ENCODE measurements at regions not wholly inside any gene's neighbourhood (a gene's known extent, or its start where the extent isn't known, plus 50 kb on each side); places are given as distances from the start of the nearest gene placed in this dataset.

DNA sequence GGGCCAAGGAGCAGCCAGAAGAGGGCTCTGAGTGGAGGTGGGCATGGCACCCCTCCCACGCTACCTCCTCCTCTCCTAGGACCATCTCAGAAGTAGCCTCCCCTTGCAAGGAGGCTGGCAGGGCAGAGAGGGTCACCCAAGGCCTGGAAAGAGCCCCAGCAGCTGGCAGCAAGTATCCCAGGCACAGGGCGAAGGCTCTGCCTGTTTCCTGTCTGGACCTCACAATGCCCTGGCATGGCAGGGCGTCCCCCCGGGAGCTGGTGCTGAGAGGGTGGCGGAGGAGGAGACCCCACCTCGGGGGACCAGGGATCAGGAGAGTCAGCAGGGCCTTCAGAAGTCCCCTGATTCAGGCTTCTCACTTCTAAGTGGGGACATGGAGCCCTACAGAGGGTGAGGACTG lies 66.2 kb upstream of the TAF1B start:
- Mint-ChIP-seq H3K27me3 (ENCODE audit: low read depth) (no peaks in the 10 kb centered on the region), H3K9me3 (peaks cover 0 to 2% of the 10 kb centered on the region in 2 donors), H3K36me3 (ENCODE audit: insufficient read depth in 2 of 2) (no peaks in the 10 kb centered on the region), H3K4me3 (no peak overlapping the region), H3K27ac (no peak overlapping the region), H3K4me1 (ENCODE audit: low read depth) (peaks cover 41% of the 10 kb centered on the region)
- ATAC-seq (replicated peaks in 1 of 2) (no peak), DNase-seq (no peak)

DNA sequence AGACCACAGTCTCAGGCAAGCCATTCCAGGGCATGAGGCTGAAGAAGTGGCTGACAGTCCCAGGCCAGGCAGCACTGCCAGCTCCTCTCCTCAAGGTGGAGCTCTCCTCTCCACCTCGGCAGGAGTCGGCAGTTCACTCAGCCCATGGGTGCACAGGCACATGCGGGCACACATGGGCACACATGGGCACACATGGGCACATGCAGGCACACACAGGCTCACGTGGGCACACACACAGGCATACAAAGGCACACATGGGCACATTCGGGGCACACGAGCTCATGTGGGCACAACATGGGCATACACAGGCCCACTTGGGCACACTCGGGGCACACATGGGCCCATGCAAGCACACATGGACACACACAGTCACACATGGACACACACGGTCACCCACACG lies 65.3 kb upstream of the TAF1B start:
- no peak overlapping the region for H3K27ac Mint-ChIP-seq
- peaks cover 0 to 2% of the 10 kb centered on the region in 2 donors for H3K9me3 Mint-ChIP-seq

DNA sequence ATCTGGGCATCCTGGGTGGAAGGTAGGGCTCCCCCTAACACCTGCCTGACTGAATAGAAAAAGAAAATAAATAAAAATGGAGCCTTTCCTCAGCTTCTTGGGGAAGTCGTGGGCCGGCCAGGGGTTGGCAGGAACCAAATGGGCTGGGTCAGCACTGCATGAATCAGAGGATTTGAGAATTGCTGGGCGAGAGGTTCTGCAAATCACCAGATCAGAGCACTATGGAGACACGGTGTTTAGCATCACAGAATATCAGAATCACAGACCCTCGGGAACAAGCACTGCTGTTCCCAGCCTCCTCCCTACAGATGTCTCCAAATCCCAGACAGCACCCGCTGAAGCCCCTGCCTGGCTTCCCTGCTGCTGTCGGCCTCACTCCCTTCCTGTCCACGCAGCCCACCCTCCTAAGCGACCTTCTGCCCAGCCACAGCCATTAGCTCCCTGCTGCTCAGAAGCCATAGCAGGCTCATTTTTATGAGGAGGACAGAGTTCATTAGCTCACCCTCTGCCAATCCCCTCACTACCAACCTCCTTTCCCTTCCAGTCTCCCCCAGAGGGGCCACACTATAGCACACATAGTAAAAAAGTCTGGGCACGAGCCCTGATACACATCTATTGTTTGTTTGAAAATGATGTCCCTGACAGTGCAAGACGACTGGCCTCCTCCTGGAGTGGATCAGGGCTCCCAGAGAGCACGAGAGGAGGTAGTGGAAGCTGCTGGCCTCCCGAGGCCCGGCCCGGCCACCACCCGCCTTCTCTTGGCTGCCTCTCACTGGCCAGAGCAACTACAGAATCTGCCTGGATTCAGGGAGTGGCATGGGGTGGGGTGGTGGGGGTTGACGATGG lies 64.6 kb upstream of the TAF1B start:
- Mint-ChIP-seq H3K9me3 (peaks cover 0 to 4% of the 10 kb centered on the region in 2 donors), H3K27ac (no peak overlapping the region), H3K27me3 (ENCODE audit: low read depth) (no peaks in the 10 kb centered on the region), H3K36me3 (ENCODE audit: insufficient read depth in 2 of 2) (peaks cover 0 to 3% of the 10 kb centered on the region in 2 donors), H3K4me3 (no peak overlapping the region), H3K4me1 (ENCODE audit: low read depth) (peaks cover 56% of the 10 kb centered on the region)
- DNase-seq (no peak), ATAC-seq (replicated peaks in 1 of 2) (no peak)

More for the DNA sequence above, 65.3 kb upstream of the TAF1B start:
- H3K27me3 Mint-ChIP-seq (ENCODE audit: low read depth): no peaks in the 10 kb centered on the region
- peaks cover 50% of the 10 kb centered on the region for H3K4me1 Mint-ChIP-seq (ENCODE audit: low read depth)
- no peaks in the 10 kb centered on the region for H3K36me3 Mint-ChIP-seq (ENCODE audit: insufficient read depth in 2 of 2)
- no peak overlapping the region for H3K4me3 Mint-ChIP-seq
- no peak for ATAC-seq (replicated peaks in 1 of 2)
- DNase-seq: peak; percentile 33 to 34

DNA sequence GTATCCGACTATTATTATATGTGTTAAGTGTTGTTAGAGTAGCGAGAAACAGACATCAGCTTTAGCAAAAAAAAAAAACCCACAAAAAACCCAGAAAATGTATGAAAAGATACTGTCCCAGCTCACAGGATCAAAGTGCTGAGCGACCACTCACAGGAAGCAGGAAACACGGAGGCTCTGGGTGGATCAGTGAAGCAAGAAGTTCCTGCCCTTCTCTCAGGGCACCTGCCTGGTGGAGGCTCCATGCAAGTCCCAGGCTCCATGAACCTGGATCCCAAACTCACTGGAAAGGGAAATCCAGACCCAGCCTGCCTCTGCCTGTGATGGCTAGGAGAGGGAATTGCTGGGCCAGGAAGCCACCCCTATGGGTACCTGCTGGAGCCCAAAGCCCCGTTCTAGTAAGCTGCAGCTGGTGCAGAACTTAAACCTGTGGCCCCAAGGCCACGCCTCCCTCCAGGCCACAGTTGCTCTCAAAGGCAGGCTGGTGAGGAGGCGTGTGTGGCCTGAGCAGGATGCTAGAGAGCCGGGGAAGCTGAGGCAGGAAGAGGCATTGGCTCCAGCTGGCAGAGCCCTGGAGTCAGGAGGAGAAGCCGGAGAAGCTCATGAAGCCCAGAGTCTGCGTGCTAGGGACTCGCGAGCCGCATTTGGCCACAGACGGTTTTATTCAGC lies 63.5 kb upstream of the TAF1B start:
- H3K36me3 Mint-ChIP-seq (ENCODE audit: insufficient read depth in 2 of 2): peaks cover 3% of the 10 kb centered on the region in 2 donors
- peaks cover 56% of the 10 kb centered on the region for H3K4me1 Mint-ChIP-seq (ENCODE audit: low read depth)
- peak overlapping the region; percentile 75 to 82 for H3K4me3 Mint-ChIP-seq
- peaks cover 6% of the 10 kb centered on the region for H3K27me3 Mint-ChIP-seq (ENCODE audit: low read depth)
- ATAC-seq (replicated peaks in 1 of 2) (peak; percentile 50 to 61), DNase-seq (peak; percentile 61 to 67)
- peaks cover 4 to 7% of the 10 kb centered on the region in 2 donors for H3K9me3 Mint-ChIP-seq
- peak overlapping the region; percentile 68 for H3K27ac Mint-ChIP-seq

- Mint-ChIP-seq H3K4me3 (peak overlapping the region; percentile 75 to 82), H3K36me3 (ENCODE audit: insufficient read depth in 2 of 2) (peaks cover 3% of the 10 kb centered on the region in 2 donors), H3K4me1 (ENCODE audit: low read depth) (peaks cover 56% of the 10 kb centered on the region), H3K9me3 (peaks cover 4 to 8% of the 10 kb centered on the region in 2 donors), H3K27ac (peak overlapping the region; percentile 68), H3K27me3 (ENCODE audit: low read depth) (peaks cover 9% of the 10 kb centered on the region)
- DNase-seq: peak; percentile 55 to 61
- peak; percentile 16 to 28 for ATAC-seq (replicated peaks in 1 of 2)
Observed at GRCh38 chr2:9780368-9781130, 62.7 kb upstream of the TAF1B start.

DNA sequence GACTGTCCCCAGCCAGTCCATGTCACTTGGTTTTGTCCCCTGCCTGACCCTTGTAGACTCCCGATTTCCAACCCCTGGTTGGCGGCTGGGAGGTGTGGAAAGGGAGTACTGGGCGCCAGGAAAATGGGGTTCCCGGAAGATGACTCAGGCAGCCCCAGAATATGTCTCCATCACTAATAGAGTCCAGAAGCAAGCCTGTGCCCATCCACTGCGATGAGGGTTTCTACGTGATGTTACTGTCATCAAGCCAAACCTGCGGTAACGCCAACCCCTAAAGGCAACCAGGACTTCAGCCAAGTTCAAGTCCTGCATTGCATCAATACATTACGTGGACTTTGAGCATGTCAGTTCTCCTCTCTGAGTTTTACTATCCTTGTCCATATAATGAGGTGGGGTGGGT lies 62.0 kb upstream of the TAF1B start:
- Mint-ChIP-seq H3K36me3 (ENCODE audit: insufficient read depth in 2 of 2) (peaks cover 3% of the 10 kb centered on the region in 2 donors), H3K4me3 (no peak overlapping the region), H3K27me3 (ENCODE audit: low read depth) (peaks cover 9% of the 10 kb centered on the region), H3K4me1 (ENCODE audit: low read depth) (peaks cover 56% of the 10 kb centered on the region), H3K27ac (no peak overlapping the region), H3K9me3 (peaks cover 4 to 8% of the 10 kb centered on the region in 2 donors)
- DNase-seq (no peak), ATAC-seq (replicated peaks in 1 of 2) (no peak)

DNA sequence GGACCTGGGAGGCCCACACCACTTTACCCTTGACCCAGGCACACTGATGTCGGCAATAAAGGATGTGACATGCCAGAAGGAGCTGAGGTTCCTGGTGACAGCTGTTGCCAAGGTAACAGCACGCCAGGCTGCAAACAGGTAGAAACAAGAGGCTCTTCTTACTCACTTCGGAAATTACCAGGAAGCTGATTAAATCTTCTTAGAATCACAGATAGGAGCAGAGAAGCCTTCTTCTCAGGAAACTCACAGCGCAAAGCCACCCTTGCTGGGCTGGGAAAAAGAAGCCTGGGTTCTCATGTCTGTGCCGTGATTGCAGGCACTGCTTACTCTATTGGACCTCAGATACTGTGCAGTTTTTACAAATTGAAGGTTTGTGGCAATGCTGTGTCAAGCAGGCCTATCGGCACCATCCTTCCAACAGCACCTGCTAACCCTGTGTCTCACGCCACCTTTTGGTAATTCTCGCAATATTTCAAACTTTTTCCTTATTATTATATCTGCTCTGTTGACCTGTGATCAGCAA lies 61.0 kb upstream of the TAF1B start:
- peak; percentile 86 for ATAC-seq (replicated peaks in 1 of 2)
- H3K27me3 Mint-ChIP-seq (ENCODE audit: low read depth): peaks cover 11% of the 10 kb centered on the region
- peaks cover 2 to 8% of the 10 kb centered on the region in 2 donors for H3K9me3 Mint-ChIP-seq
- H3K27ac Mint-ChIP-seq: peak overlapping the region; percentile 90
- peak overlapping the region; percentile 38 to 84 for H3K4me3 Mint-ChIP-seq
- H3K4me1 Mint-ChIP-seq (ENCODE audit: low read depth): peaks cover 59% of the 10 kb centered on the region
- DNase-seq: peak; percentile 79 to 84
- H3K36me3 Mint-ChIP-seq (ENCODE audit: insufficient read depth in 2 of 2): peaks cover 3 to 4% of the 10 kb centered on the region in 2 donors

GRCh38 chr2:9789371-9789770 lies 53.9 kb upstream of the TAF1B start:
- ATAC-seq (replicated peaks in 1 of 2): no peak
- Mint-ChIP-seq H3K27me3 (ENCODE audit: low read depth) (peaks cover 15% of the 10 kb centered on the region), H3K9me3 (peaks cover 3 to 4% of the 10 kb centered on the region in 2 donors)

DNA sequence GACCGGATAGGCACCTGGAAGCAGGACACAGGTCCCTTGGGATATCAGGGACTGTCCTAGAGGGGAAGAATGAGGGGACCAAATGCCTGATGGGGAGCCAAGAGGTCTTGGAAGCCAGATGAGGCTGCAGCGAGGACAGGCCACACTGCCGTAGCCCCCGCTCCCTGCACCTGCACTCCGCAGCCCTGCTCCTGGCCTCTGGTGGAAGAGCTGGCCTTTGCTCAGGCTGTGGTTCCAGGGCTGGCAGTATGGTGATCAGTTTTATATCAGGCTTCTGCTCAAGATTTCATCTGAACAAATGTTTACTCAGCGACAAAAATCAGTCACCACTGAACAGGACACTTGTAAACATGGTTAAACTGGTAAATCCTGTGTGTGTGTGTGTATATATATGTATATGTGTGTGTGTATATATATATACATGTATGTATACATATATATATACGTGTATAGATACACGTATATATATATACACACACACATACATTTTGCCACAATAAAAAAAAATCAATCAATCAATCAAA lies 52.5 kb upstream of the TAF1B start:
- Mint-ChIP-seq H3K27me3 (ENCODE audit: low read depth) (peaks cover 8% of the 10 kb centered on the region), H3K4me1 (ENCODE audit: low read depth) (peaks cover 10% of the 10 kb centered on the region), H3K9me3 (peaks cover 0 to 3% of the 10 kb centered on the region in 2 donors), H3K27ac (no peak overlapping the region), H3K36me3 (ENCODE audit: insufficient read depth in 2 of 2) (peaks cover 2 to 14% of the 10 kb centered on the region in 2 donors), H3K4me3 (no peak overlapping the region)
- no peak for DNase-seq
- no peak for ATAC-seq (replicated peaks in 1 of 2)

More at GRCh38 chr2:9789371-9789770, 53.9 kb upstream of the TAF1B start:
- Mint-ChIP-seq H3K4me1 (ENCODE audit: low read depth) (peaks cover 10% of the 10 kb centered on the region), H3K27ac (no peak overlapping the region), H3K36me3 (ENCODE audit: insufficient read depth in 2 of 2) (peaks cover 2 to 18% of the 10 kb centered on the region in 2 donors), H3K4me3 (no peak overlapping the region)
- DNase-seq: no peak

DNA sequence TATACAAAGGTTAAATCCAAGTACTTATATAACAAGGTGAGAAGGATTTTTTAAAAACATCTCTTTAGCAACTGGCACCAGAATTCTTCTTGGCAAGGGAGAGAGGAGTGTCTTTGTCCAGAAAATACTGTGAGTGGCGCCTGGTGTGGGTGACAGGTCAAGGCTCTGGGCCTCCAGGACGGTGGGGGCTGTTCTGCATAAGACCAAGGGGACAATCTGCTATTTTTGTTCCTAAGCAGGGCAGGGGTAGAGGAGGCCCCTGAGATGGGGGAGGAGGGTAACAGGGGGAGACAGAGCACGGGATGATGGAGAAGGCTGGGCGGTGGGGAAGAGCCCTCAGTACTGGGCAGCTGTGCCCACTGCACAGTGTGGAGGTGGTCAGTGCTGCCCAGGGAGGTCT lies 51.6 kb upstream of the TAF1B start:
- H3K27me3 Mint-ChIP-seq (ENCODE audit: low read depth): peaks cover 8% of the 10 kb centered on the region
- DNase-seq (no peak), ATAC-seq (replicated peaks in 1 of 2) (no peak)
- peaks cover 2 to 14% of the 10 kb centered on the region in 2 donors for H3K36me3 Mint-ChIP-seq (ENCODE audit: insufficient read depth in 2 of 2)
- H3K4me1 Mint-ChIP-seq (ENCODE audit: low read depth): peaks cover 10% of the 10 kb centered on the region
- peaks cover 0 to 3% of the 10 kb centered on the region in 2 donors for H3K9me3 Mint-ChIP-seq
- peak overlapping the region; percentile 39 for H3K27ac Mint-ChIP-seq
- no peak overlapping the region for H3K4me3 Mint-ChIP-seq

DNA sequence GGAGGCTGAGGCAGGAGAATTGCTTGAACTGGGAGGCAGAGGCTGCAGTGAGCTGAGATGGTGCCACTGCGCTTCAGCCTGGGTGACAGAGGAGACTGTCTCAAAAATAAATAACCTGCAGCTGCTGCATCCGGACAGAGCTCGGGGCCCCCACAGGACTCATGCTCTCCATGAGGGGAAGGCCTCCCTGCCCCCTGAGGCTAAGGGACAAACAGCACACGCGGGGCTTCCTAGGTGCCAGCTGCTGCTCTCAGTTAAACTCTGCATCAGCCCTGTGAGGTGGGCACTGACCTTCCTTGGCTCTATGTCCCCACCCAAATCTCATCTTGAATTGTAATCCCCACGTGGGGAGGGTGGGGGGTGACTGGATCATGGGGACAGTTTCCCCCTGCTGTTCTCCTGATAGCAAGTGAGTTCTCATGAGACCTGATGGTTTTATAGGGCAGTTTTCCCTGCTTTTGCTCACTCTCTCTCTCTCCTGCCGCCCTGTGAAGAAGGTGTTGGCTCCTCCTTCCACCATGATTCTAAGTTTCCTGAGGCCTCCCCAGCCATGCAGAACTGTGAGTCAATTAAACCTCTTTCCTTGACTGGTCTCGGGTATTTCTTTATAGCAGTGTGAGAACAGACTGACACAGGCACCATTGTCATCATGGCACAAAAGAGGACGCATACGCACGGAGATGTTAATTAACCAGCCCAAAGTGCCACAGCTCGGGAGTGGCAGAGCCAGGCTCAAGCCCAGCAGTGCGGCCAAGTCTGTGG lies 49.9 kb upstream of the TAF1B start:
- Mint-ChIP-seq H3K36me3 (ENCODE audit: insufficient read depth in 2 of 2) (peaks cover under 1 to 11% of the 10 kb centered on the region in 2 donors), H3K27ac (no peak overlapping the region), H3K9me3 (peaks cover 0 to 3% of the 10 kb centered on the region in 2 donors), H3K4me1 (ENCODE audit: low read depth) (no peaks in the 10 kb centered on the region), H3K27me3 (ENCODE audit: low read depth) (no peaks in the 10 kb centered on the region), H3K4me3 (no peak overlapping the region)
- no peak for ATAC-seq (replicated peaks in 1 of 2)
- no peak for DNase-seq

All from activated T-cell treated with anti-CD3 and anti-CD28 coated beads, Interleukin-2, amount 50 U/mL, for 72 hours (primary cell).